ENCODE measurements at regions not wholly inside any gene's neighbourhood (a gene's known extent, or its start where the extent isn't known, plus 50 kb on each side); places are given as distances from the start of the nearest gene placed in this dataset.

DNA sequence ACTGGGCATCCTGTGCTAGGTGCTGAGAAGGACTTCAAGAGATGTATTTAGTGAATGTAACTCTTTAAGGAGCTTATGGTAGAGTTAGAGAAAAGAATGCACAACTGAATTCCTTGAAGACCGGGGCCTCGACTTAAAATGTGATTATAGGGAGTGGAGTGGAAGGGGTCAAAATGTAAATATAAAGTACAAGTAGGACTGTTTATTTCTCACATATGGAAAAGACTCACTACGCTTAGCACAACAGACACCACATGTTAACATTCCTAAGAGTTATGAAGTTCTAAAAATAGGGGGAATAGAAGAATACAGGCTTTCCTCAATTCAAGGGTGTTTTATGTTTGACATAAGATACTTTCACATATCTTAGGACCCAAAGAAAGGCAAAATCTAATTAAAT lies 117.8 kb upstream of the OSMR start:
- Mint-ChIP-seq H3K27me3 (no peaks in the 10 kb centered on the region), H3K36me3 (peaks cover 1% of the 10 kb centered on the region), H3K27ac (peak overlapping the region in 1 of 3 donors; percentile 48), H3K4me1 (no peaks in the 10 kb centered on the region), H3K4me3 (no peak overlapping the region), H3K9me3 (peaks cover 0 to 3% (median 0%) of the 10 kb centered on the region in 3 donors)

DNA sequence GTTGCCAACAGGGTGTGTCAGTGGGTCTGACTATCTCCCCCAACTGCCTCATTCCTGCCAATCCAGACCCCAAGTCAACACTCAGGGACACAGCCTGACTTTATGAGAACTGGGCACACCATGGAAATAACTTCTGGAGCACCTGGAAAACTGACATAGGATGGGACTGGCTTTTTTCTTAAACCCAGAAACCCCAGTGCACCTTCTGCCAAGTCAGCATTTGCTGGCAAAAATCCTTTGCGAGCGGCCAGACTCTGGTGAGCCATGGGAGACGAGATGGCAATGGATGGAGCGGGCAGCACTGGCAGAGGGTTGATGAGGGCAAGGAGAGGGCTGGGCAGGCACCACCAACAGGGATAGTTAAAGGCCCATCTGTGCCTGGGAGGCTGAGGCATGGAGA lies 114.4 kb upstream of the OSMR start:
- Mint-ChIP-seq H3K9me3 (peaks cover 0 to 1% (median 0%) of the 10 kb centered on the region in 3 donors), H3K4me1 (no peaks in the 10 kb centered on the region), H3K27ac (no peak overlapping the region), H3K27me3 (no peaks in the 10 kb centered on the region), H3K36me3 (peaks cover 3% of the 10 kb centered on the region), H3K4me3 (no peak overlapping the region)

GRCh38 chr5:38734353-38734752 lies 111.5 kb upstream of the OSMR start:
- no peaks in the 10 kb centered on the region for H3K4me1 Mint-ChIP-seq
- H3K4me3 Mint-ChIP-seq = no peak overlapping the region
- H3K36me3 Mint-ChIP-seq = peaks cover 2% of the 10 kb centered on the region
- H3K27ac Mint-ChIP-seq = no peak overlapping the region
- no peaks in the 10 kb centered on the region for H3K9me3 Mint-ChIP-seq
- H3K27me3 Mint-ChIP-seq = no peaks in the 10 kb centered on the region

DNA sequence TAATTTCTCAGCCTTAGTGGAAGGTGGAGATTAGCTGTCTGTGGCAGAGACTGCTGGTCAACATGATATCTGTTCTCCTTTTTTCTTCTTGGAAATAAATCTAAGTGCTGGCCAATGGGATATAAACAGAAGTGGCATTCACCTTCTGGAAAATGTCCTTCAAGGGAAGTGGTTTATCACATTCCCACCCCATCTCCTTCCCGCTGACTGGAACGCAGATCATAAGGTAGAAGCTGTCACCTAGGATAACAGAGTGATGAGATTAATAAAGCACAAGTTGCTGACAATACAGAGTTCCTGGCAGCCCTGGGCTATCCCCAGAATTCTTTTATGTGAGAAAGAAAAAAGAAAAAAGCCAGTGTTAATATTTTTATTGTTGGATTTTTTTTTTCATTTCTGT lies 109.7 kb upstream of the OSMR start:
- Mint-ChIP-seq H3K36me3 (peaks cover 2% of the 10 kb centered on the region), H3K27me3 (no peaks in the 10 kb centered on the region)

DNA sequence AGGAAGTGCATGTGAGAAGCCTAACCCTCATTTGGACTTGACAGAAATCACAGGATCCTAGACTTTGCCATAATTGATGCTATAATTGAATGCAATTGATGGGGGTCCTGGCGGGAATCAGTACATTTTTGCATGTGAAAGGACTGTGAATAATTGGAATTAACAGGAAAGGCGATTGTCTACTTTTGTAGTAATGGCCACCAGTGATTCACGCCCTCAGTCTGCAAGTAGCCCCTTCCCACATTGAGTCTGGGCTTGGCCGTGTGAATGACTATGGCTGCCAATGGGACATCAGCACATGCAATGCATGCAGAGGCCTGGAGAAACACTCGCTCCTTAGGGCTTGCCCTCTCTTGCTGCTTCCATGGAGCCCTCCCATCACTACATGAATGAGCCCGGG lies 107.8 kb upstream of the OSMR start:
- Mint-ChIP-seq H3K27ac (peak overlapping the region in 1 of 3 donors; percentile 60), H3K4me1 (no peaks in the 10 kb centered on the region), H3K27me3 (no peaks in the 10 kb centered on the region), H3K36me3 (peaks cover 2% of the 10 kb centered on the region), H3K9me3 (peaks cover 0 to 4% (median 2%) of the 10 kb centered on the region in 3 donors), H3K4me3 (no peak overlapping the region)

More for the DNA sequence above, 109.7 kb upstream of the OSMR start:
- Mint-ChIP-seq H3K4me1 (no peaks in the 10 kb centered on the region), H3K4me3 (no peak overlapping the region), H3K9me3 (no peaks in the 10 kb centered on the region), H3K27ac (no peak overlapping the region)

GRCh38 chr5:38739011-38739704 lies 106.7 kb upstream of the OSMR start:
- Mint-ChIP-seq H3K9me3 (peaks cover 2 to 14% (median 2%) of the 10 kb centered on the region in 3 donors), H3K27me3 (no peaks in the 10 kb centered on the region), H3K27ac (no peak overlapping the region), H3K4me1 (no peaks in the 10 kb centered on the region), H3K4me3 (no peak overlapping the region), H3K36me3 (peaks cover 2% of the 10 kb centered on the region)

GRCh38 chr5:38739705-38740045 lies 106.1 kb upstream of the OSMR start:
- H3K9me3 Mint-ChIP-seq = peaks cover 2 to 14% (median 2%) of the 10 kb centered on the region in 3 donors
- no peak overlapping the region for H3K4me3 Mint-ChIP-seq
- H3K27me3 Mint-ChIP-seq = no peaks in the 10 kb centered on the region
- no peaks in the 10 kb centered on the region for H3K4me1 Mint-ChIP-seq
- peaks cover 2% of the 10 kb centered on the region for H3K36me3 Mint-ChIP-seq
- no peak overlapping the region for H3K27ac Mint-ChIP-seq

- Mint-ChIP-seq H3K36me3 (no peaks in the 10 kb centered on the region), H3K4me3 (no peak overlapping the region), H3K9me3 (peaks cover 2 to 14% (median 2%) of the 10 kb centered on the region in 3 donors), H3K27me3 (peaks cover 5% of the 10 kb centered on the region), H3K27ac (no peak overlapping the region), H3K4me1 (no peaks in the 10 kb centered on the region)
Measured at GRCh38 chr5:38742821-38743220, 103.0 kb upstream of the OSMR start.

DNA sequence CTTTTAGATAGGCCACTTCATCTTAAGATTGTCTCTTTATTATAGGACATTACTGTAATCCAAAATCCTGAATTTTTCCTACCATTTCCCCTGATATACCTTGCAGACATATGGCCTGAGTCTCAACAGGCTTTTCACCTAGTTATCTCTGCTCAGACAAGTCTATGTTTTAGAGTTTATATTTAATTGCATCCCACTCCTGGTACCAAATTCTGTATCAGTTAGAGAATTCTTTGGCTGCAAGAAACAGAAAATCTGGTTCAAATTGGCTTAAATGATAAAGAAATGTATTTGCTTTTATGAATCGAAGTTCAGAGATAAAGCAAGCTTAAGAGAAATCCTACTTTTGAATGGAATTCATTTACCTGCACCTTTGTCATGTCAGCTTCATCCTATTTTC lies 102.2 kb upstream of the OSMR start:
- Mint-ChIP-seq H3K9me3 (peaks cover 2 to 14% (median 2%) of the 10 kb centered on the region in 3 donors), H3K4me1 (no peaks in the 10 kb centered on the region), H3K4me3 (no peak overlapping the region), H3K36me3 (no peaks in the 10 kb centered on the region), H3K27ac (no peak overlapping the region), H3K27me3 (peaks cover 5% of the 10 kb centered on the region)

DNA sequence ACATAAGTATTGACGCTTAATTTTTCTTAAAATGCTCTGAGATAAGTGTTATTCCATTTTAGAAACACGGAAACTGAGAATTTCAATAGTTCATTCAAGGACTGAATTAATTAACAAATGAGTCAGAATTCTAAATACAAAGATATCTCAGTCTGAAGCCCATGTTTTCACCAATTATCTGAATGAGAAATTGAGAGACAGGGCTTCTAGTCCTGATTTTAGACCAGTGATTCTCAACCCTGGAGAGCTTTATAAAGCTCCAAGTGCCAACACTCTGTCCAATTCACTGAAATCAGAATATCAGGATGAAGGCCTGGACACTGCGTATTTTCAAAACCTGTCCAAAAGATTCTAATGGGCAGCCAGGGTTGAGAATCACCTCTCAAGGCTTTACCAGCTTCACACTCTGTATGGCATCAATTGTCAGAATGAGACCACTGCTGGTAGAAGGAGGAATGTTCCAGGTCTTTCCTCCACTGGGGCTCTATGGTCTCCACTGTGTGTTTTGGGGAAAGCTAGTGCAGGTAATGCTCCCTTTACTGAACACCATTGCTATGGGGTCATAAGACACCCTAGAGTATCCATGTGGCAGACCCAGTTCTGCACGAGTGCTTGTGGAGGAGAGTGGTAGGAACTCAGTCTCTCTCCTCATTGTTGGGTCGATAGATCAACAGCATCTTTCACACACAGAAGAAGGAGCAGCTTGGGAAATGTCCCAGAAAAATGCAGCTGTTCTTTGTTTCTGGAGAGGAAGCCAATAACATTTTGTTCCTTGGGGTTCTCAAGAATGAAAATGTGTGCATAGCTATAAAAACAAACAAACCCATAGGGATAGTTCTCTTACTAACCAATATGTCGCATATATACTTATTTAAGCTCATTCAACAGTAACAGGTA lies 99.7 kb upstream of the OSMR start:
- Mint-ChIP-seq H3K27ac (no peak overlapping the region), H3K36me3 (no peaks in the 10 kb centered on the region), H3K4me1 (no peaks in the 10 kb centered on the region), H3K27me3 (peaks cover 6% of the 10 kb centered on the region), H3K9me3 (peaks cover 2 to 14% (median 2%) of the 10 kb centered on the region in 3 donors), H3K4me3 (no peak overlapping the region)

DNA sequence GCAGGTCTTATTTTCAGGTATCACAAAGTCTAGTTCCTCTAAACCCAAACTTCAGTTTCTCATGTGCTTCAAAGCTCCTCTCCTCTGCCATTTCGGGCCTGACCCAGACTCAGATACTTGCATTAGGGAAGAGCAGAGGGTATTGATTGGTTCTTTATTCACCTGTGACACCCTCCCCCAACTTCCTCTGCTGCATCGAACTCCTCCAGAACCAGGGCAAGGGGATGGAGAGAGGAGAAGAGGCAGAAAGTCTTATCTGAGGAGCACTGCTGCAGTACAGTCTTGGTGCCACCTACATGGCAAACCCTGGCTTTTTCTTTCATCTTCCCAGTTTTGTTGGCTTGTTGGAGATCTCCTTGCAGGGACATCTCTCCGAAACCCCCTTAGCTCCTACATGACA lies 96.0 kb upstream of the OSMR start:
- Mint-ChIP-seq H3K9me3 (peaks cover 0 to 1% (median 0%) of the 10 kb centered on the region in 3 donors), H3K36me3 (no peaks in the 10 kb centered on the region), H3K27me3 (peaks cover 10% of the 10 kb centered on the region), H3K27ac (no peak overlapping the region), H3K4me3 (no peak overlapping the region), H3K4me1 (no peaks in the 10 kb centered on the region)

DNA sequence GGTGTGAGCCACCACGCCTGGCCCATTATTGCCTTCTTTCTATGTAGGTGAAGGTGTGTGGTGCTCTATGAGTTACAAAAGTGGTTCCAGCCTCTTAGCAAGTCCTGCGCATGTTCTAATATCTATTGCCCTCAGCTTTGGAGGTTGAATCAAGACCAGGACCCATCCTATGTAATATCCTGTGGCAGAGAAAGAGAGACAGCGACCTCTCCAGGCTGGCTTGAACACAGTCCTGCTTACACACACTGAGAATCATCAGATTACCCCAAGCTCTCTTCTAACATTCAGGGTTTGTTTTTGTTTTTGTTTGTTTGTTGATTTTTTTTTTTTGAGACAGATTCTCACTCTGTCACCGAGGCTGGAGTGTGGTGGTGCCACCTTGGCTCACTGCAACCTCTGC lies 94.7 kb upstream of the OSMR start:
- H3K4me3 Mint-ChIP-seq = no peak overlapping the region
- no peaks in the 10 kb centered on the region for H3K4me1 Mint-ChIP-seq
- no peaks in the 10 kb centered on the region for H3K36me3 Mint-ChIP-seq
- H3K27ac Mint-ChIP-seq = peak overlapping the region in 1 of 3 donors; percentile 35
- H3K27me3 Mint-ChIP-seq = peaks cover 10% of the 10 kb centered on the region
- H3K9me3 Mint-ChIP-seq = peaks cover 0 to 1% (median 0%) of the 10 kb centered on the region in 3 donors

- H3K27ac Mint-ChIP-seq = no peak overlapping the region
- peaks cover 5% of the 10 kb centered on the region for H3K27me3 Mint-ChIP-seq
- no peak overlapping the region for H3K4me3 Mint-ChIP-seq
- no peaks in the 10 kb centered on the region for H3K4me1 Mint-ChIP-seq
- H3K9me3 Mint-ChIP-seq = peaks cover 0 to 1% (median 0%) of the 10 kb centered on the region in 3 donors
- no peaks in the 10 kb centered on the region for H3K36me3 Mint-ChIP-seq
Measured at GRCh38 chr5:38752012-38752536, 93.7 kb upstream of the OSMR start.

GRCh38 chr5:38752622-38753021 lies 93.2 kb upstream of the OSMR start:
- Mint-ChIP-seq H3K4me1 (no peaks in the 10 kb centered on the region), H3K27me3 (peaks cover 5% of the 10 kb centered on the region), H3K9me3 (peaks cover 0 to 1% (median 0%) of the 10 kb centered on the region in 3 donors), H3K27ac (no peak overlapping the region), H3K36me3 (no peaks in the 10 kb centered on the region), H3K4me3 (no peak overlapping the region)

GRCh38 chr5:38753141-38753540 lies 92.7 kb upstream of the OSMR start:
- H3K4me3 Mint-ChIP-seq = no peak overlapping the region
- H3K9me3 Mint-ChIP-seq = peaks cover 0 to 1% (median 0%) of the 10 kb centered on the region in 3 donors
- no peaks in the 10 kb centered on the region for H3K36me3 Mint-ChIP-seq
- peaks cover 5% of the 10 kb centered on the region for H3K27me3 Mint-ChIP-seq
- no peak overlapping the region for H3K27ac Mint-ChIP-seq
- H3K4me1 Mint-ChIP-seq = no peaks in the 10 kb centered on the region

All from IgD-negative memory B cell (primary cell).